ENCODE measurements at regions not wholly inside any gene's neighbourhood (a gene's known extent, or its start where the extent isn't known, plus 50 kb on each side); places are given as distances from the start of the nearest gene placed in this dataset.

DNA sequence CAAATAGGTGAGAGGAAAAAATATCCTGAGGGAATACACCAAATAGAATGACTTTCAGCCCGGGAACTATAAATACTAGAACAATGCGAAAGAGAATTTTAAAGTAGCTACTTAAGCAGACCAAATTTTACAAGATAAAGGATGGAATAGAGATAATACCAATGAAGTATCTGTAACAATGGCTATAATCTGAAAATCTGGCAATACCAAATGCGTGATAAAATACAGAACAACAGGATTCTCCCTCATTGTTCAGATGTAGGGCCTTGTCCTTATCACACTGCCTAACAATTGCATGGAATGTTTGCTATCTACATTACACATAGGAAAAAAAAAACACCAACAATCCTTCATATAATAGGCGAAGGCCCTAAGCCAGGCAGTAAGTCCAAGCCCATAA lies 815.4 kb upstream of the MDGA2 start:
- H3K9me3 Mint-ChIP-seq = peaks cover 4% of the 10 kb centered on the region
- no peak overlapping the region for H3K4me3 Mint-ChIP-seq
- no peaks in the 10 kb centered on the region for H3K27me3 Mint-ChIP-seq (ENCODE audit: low read depth)
- no peak overlapping the region for H3K27ac Mint-ChIP-seq (ENCODE audit: unreplicated experiment)
- no peaks in the 10 kb centered on the region for H3K36me3 Mint-ChIP-seq (ENCODE audit: low read depth)
- no peaks in the 10 kb centered on the region for H3K4me1 Mint-ChIP-seq
- TF ChIP-seq, protein P1, sequence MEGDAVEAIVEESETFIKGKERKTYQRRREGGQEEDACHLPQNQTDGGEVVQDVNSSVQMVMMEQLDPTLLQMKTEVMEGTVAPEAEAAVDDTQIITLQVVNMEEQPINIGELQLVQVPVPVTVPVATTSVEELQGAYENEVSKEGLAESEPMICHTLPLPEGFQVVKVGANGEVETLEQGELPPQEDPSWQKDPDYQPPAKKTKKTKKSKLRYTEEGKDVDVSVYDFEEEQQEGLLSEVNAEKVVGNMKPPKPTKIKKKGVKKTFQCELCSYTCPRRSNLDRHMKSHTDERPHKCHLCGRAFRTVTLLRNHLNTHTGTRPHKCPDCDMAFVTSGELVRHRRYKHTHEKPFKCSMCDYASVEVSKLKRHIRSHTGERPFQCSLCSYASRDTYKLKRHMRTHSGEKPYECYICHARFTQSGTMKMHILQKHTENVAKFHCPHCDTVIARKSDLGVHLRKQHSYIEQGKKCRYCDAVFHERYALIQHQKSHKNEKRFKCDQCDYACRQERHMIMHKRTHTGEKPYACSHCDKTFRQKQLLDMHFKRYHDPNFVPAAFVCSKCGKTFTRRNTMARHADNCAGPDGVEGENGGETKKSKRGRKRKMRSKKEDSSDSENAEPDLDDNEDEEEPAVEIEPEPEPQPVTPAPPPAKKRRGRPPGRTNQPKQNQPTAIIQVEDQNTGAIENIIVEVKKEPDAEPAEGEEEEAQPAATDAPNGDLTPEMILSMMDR (conservative IDR thresholded peaks at IDR 0.05) = no peak
- no peak for DNase-seq (ENCODE audit: low read depth, low spot score)

DNA sequence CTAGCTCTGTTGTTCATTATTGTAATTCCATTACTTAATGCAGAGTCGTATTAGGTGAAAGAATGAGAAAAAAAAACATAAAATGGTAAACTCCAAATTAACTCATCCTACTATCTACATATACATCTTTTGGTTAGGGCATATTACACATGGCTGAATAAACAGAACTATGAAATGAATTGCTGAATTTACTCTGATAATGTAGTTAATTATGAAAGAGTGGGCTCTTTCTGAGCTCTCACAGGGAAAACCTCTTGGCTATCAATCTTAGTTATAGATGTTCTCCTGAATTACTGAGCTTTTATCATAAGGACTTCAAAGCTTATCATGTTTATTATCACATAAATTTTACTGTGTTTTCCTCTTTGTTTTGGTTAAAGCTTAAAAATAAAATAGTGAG lies 798.5 kb upstream of the MDGA2 start:
- H3K27ac Mint-ChIP-seq (ENCODE audit: unreplicated experiment) = no peak overlapping the region
- no peak for DNase-seq (ENCODE audit: low read depth, low spot score)
- H3K4me1 Mint-ChIP-seq = peaks cover 5% of the 10 kb centered on the region
- no peaks in the 10 kb centered on the region for H3K36me3 Mint-ChIP-seq (ENCODE audit: low read depth)
- no peak overlapping the region for H3K4me3 Mint-ChIP-seq
- TF ChIP-seq, protein P1 (conservative IDR thresholded peaks at IDR 0.05) = no peak
- H3K27me3 Mint-ChIP-seq (ENCODE audit: low read depth) = no peaks in the 10 kb centered on the region
- H3K9me3 Mint-ChIP-seq = peaks cover 5% of the 10 kb centered on the region

DNA sequence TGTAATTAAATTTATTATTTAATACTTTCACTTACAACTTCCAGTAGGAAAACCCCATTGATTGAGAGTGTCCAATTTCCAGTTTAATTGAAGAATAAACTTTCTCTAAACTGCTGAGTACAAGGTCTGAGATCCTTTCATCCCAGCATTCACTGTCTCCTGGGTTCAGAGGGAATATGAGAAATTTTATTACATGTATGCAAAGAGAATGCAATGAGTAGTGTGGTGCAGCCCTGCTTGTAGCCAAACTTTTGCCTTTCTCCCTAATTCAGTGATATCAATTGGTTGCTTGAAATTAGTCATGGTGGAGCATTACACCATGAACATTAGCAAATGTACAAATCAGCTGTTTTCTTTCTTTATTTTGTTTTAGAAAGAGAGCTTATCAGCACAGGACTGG lies 780.6 kb upstream of the MDGA2 start:
- TF ChIP-seq, protein P1 (conservative IDR thresholded peaks at IDR 0.05) = no peak
- Mint-ChIP-seq H3K36me3 (ENCODE audit: low read depth) (no peaks in the 10 kb centered on the region), H3K4me3 (no peak overlapping the region), H3K27me3 (ENCODE audit: low read depth) (no peaks in the 10 kb centered on the region), H3K9me3 (no peaks in the 10 kb centered on the region), H3K4me1 (no peaks in the 10 kb centered on the region), H3K27ac (ENCODE audit: unreplicated experiment) (no peak overlapping the region)
- no peak for DNase-seq (ENCODE audit: low read depth, low spot score)

DNA sequence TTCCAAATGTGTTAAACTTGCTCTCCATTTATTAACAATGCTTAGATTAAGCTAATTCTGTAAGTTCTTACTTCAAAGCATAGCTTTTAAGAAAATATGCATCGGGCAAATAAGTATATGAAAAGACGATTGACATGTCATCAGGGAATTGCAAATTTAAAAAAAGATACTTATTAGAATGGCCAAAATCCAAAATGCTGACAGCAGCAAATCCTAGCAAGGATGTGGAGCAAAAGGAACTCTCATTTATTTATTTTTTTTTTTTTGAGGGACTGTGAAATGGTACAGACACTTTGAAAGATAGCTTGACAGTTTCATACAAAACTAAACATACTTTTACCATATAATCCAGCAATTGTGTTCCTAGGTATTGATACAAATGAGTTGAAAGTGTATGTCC lies 779.5 kb upstream of the MDGA2 start:
- H3K4me3 Mint-ChIP-seq = no peak overlapping the region
- H3K4me1 Mint-ChIP-seq = no peaks in the 10 kb centered on the region
- no peaks in the 10 kb centered on the region for H3K36me3 Mint-ChIP-seq (ENCODE audit: low read depth)
- H3K27ac Mint-ChIP-seq (ENCODE audit: unreplicated experiment) = no peak overlapping the region
- DNase-seq (ENCODE audit: low read depth, low spot score) = no peak
- no peaks in the 10 kb centered on the region for H3K27me3 Mint-ChIP-seq (ENCODE audit: low read depth)
- no peaks in the 10 kb centered on the region for H3K9me3 Mint-ChIP-seq
- TF ChIP-seq, protein P1 (conservative IDR thresholded peaks at IDR 0.05) = no peak

DNA sequence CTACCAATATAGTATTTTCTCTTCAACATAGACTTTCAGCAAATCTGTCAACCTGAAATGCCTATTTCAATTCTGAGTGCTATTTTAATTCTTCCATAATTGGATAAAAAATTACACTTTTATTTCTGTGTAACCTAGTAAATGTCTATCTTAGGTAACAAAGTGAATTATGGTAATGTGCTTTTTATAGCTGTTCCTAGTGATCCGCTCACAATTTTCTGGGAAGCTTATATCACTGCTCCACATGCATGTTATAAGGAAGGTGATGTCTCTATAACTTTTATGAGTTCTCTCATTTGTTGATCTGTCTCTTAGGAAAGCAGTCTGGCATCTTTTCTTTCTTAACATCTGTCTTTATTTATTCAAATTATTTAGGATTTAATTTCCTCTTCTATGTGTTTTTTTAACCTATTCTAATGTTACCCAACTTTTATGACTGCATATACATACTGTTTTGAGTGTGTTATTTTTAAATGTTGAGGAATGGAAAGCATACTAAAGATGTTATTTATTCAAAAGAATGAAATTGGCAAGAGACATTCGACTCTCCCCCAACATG lies 777.1 kb upstream of the MDGA2 start:
- H3K36me3 Mint-ChIP-seq (ENCODE audit: low read depth) = no peaks in the 10 kb centered on the region
- H3K4me1 Mint-ChIP-seq = peaks cover 4% of the 10 kb centered on the region
- H3K9me3 Mint-ChIP-seq = no peaks in the 10 kb centered on the region

More for the DNA sequence above, 777.1 kb upstream of the MDGA2 start:
- TF ChIP-seq, protein P1 (conservative IDR thresholded peaks at IDR 0.05) = no peak
- no peak overlapping the region for H3K4me3 Mint-ChIP-seq
- no peak for DNase-seq (ENCODE audit: low read depth, low spot score)
- no peak overlapping the region for H3K27ac Mint-ChIP-seq (ENCODE audit: unreplicated experiment)
- H3K27me3 Mint-ChIP-seq (ENCODE audit: low read depth) = no peaks in the 10 kb centered on the region
